HG02840 (cell line): ENCODE measurements at regions not wholly inside any gene's neighbourhood (a gene's known extent, or its start where the extent isn't known, plus 50 kb on each side); places are given as distances from the start of the nearest gene placed in this dataset.

Experiments used
- ATAC-seq: cut with Tn5 transposase; IDR thresholded peaks from one replicate; pipeline ENCODE4 v1.9.1; 2021; ENCODE audit warnings: mild to moderate bottlenecking, moderate library complexity, moderate number of reproducible peaks; ENCODE audit not compliant: unreplicated experiment, low FRiP score

DNA sequence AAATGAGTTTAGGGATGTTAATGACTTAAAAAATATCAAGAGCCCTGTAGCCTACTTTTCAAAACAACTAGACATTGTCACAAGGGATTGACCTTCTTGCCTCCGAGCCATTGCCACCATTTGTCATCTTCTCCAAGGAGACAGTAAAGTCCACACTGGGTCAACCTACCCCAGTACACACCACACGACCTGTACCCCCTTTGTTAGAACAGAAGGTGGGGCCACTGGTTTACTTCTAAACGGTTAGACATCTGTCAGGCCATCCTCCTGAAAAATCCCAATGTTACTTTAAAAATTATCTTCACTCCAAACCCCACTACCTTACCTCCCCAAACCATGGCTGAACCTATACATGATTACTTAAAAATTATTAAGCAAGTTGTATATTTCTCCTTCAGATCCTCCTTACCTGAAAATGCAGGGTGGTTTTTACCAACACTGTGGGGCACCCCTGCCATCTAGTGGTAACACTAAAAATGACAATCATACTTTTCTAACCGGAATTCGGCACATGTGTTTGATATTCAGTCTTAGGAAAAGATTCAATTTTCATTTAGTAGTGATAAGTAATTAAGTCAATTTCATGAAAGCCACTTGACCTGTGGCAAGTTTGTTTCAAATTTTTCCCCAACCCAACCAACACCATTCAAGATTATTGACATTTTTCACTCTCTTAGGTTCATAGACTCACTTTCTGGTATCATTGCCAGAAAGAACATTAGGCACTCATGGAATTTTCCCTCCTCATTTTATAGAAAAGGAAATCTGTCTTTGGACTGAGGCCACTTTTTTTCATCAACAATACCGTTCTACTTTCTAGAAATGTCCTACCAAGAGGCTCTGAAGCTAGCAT is 265.3 kb upstream of the PKDCC start:
- no peak for ATAC-seq

DNA sequence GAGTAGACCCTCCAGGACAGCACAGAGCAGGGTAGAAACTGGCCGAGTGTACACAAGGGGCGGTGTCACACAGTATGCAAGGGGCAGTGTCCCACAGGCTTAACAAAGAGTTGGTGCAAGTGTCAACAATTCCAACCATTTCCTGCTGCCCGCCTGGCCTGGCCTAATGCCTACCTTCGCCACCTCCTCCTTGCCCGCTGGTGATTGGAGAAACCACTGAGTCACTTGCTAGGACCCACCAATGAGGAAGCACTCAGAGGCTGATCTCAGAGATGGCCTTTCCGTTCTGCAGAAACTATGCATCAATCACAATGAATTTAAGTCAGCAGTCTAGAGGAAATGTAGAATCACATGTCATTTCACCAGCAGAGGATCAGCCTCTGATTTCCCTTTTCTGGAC is 263.3 kb upstream of the PKDCC start:
- no peak for ATAC-seq

DNA sequence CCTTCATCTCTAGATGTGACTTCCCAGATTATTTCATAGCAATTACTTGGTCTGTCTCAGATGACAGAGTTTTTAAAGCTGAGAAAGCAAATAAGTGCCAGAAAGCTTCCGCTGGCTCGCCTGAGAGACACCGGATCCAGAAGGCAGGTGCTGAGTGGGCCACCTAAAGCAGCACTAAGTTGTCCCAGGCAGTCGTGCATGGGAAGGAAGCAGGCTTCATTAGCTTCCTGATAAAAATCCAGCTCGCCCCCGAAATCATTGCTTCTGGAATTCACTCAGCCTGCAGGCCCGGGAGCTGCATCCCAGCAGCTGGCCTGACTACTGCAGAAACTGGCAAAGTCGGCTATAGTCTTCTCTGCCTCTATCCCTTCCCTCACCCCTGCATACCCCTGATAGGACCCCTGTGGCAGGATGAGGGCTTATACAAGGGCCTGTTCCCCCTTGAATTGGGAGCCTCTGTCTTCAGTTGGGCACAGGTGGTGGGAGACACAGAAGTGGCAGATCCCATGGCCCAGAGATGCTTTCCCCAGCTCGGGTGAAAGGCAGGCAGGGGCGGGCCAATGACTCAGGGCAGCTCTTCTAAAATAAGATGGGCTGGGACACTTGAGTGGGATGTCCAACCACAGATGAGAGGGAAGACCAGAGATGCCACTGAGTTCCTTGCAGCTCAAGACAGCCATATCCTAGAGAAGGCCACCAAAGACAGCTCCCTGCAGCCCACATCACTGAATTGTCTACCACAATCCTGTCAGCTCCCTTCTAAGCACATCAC is 262.4 kb upstream of the PKDCC start:
- no peak for ATAC-seq

DNA sequence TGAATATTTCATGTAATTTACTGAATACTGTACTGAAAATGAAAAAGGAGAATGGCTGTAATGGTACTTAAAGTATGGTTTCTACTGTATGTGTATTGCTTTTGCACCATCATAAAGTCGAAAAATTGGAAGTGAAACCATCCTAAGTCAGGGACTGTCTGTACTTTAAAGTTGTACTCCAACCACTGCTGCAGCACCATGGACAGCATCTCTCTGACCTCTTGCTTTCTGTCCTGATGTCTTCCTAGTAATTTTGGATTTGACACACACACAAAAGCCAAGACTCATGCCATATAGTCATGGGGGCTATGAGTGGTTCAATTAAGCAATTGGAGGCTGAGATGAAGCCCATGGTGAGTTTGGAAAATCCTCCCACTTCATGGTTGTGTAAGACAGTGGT is 256.3 kb upstream of the PKDCC start:
- no peak for ATAC-seq

DNA sequence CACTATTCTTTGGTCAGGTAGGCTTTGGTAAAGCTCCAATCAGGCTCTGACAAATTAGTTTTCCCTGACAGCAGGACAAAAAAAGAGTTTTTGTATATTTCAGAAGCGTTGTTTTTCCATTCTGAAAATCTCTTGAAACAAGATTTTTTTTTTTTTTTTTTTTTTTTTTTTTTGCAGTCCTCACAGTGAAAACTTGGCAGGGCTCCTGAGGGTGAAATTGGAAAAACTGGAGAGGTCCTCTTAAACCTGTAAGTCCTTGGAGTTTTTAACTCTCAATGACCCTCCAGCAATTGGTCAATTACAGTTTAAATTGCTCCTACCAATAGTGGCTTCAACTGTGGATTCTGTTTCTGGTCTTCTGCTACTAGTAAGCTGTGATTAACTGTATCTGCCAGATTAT is 244.5 kb upstream of the PKDCC start:
- no peak for ATAC-seq

DNA sequence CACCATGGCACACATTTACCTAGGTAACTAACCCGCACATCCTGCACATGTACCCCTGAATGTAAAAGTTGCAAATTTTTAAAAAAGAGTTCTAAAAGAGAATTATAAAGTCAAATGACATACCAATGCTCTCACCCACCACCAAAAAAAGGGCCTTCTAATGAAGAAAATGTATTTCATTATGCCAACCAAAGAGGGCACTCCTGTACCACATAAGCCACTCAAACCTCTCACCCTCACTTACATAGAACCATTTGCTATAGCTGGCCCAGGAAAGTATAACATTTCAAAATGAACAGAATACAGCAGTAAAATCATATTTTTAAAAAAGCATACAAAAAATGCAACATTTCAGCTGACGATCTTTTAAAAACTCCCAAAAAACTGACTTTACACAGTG is 241.5 kb upstream of the PKDCC start:
- no peak for ATAC-seq

DNA sequence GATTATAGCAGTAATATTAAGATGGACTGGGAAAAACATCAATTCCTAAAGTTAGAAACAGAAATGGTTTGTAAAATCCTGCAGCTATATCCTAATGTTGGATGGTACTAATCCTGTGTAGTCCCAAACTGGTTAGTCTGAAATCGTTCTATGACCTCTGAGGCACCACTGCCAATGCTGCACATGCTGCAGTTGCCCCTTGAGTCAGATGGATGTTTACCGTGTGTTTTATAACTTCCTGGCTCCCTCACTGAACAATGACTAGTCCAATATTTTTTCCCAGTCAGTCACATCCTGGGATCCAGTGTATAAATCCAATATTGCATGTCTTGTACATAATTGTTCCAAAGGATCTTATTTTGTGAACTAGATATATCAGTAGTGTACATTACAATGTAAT is 226.7 kb upstream of the PKDCC start:
- no peak for ATAC-seq

DNA sequence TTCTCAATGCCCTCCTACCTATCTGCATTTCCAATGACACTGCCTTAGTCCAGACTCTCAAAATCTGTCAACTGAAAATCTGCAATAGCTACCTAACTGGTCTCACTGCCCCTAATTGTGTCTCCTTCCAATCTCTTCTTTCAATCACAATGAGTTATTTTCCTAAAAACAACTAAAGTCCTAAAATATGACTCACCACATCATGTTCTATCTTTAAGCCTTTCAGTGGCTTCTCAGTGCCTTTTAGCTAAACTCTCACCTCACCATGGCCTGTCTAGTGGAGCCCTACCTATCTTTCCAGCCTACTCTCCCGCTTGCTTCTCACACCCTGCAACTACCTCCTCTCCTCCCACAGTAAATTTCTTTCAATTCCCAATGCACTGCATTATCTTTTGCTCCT is 220.9 kb upstream of the PKDCC start:
- ATAC-seq: no peak

DNA sequence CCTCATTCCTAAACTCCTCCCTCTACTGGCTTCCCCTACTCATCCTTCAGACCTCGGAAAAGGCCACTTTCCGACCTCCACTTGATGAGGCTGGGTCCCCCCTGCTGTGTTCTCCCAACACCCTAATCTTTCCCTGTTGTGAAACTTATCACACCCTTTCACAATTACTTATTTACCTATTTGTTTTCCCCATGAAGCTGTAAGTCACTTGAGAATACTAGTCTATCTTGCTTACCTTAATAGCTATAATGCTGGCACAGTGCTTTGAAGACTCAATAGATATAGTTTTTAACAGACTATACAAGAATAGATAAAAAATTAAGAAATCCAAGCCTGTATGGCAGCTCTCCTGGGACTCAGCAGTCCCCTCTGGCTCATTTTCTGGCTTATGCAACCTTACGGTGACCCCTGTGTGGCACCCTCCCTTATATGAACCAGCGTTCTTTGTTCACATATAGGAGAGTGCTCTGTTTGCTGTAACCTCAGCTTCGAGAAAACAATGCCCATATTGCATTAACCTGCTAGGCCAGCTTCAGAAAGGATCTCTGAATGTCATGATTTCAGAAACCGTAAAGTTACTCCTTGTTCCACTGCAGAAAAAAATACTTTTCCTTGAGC is 220.4 kb upstream of the PKDCC start:
- ATAC-seq: no peak

DNA sequence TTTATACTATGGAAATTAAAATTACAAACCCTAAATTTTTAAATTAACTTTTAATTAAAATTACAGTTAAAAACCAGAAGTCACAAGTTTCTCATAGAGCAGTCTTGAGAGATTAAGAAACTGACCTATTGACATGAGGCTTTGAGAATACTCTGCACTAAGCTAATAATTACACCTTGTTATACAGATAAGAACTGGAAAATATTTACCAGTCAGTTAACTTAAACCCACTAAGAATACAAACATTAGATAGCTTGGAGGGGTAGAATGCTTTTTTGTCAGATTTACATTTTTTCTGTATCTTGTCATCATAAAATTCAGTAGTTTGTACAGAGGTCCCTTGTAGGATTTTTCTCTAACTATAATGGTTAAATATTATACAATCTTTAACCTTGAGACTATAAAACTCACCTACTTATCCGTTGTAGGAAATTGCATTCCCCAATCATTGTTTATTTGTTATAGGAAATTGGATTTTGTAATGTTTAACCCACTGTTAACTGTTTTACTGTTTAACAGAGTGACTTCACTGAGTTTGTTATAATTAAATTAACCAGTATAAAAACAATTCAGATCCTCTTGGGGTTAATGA is 219.7 kb upstream of the PKDCC start:
- ATAC-seq: no peak

DNA sequence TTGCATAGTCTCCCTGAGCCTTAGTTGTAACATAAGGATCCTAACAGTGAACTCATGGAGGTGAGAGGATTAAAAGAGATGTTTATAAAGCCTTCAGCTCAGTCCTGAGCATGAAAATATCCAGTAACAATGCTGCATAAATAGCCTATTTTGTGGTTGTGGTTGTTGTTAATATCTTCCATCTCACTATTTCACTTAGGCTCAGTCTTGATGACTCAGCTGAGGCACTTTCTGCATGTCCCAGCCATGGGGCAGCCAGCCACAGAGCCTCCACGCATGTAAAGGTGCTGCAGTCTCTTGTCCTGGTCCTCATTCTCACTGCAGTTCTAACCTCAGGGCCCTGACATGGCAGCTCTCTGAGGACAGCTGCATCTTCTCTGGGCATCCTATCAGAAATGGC is 218.8 kb upstream of the PKDCC start:
- no peak for ATAC-seq

DNA sequence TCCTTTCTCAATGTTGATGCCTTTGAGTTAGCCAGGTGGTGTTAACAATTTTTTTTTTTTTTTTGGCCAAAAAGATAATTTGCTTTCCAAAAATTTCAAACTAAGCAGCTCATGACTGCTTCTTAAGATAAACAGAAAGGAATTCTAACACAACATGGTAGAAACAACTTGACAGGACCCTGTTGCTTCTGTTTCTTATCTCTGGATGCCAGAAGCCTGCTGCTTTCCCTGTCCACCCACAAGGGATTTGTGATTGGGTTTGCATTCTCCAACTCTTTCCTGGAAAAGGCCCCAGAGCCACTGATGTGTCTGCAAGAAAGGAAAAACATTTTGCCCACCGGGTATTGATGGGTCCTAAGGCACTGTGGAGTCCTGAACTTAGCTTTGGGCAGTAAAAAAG is 217.2 kb upstream of the PKDCC start:
- ATAC-seq: no peak

DNA sequence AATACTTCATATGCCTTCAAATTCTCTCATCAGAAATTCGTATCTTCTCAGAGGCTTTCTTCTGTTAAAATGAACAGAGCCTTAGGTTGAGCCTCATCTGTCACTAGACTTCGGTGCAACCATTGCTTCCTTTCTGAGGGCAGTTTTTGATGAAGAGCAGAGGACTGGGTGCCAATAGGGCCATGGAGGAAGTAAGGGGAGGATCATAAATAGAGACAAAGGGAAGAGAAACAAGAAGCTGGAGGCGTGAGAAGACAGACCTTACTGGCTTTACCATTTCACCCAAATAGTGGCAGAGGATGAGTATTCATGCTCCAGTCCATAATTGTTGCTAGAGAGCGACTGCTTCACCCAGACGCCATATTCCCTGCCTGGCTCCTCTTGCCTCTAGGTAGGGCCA is 215.6 kb upstream of the PKDCC start:
- ATAC-seq: no peak

DNA sequence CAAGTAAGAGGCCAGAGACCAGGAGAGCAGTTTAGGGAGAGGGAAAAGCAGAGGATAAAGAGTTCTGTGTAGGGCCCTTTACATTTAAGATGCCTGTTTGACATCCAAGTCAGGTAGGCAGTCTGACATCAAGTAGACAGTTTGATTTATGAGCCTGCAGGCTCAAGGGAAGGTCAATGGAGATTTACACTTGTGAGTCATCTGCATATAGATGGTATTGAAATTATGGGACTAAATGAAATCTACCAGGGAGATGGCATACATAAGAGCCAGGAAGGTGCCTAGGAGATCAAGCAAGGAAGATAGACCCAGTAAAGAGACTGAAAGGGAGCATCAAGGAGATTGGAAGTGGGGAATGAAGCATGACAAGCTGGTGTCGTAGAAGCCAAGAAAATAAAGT is 212.4 kb upstream of the PKDCC start:
- ATAC-seq: no peak

DNA sequence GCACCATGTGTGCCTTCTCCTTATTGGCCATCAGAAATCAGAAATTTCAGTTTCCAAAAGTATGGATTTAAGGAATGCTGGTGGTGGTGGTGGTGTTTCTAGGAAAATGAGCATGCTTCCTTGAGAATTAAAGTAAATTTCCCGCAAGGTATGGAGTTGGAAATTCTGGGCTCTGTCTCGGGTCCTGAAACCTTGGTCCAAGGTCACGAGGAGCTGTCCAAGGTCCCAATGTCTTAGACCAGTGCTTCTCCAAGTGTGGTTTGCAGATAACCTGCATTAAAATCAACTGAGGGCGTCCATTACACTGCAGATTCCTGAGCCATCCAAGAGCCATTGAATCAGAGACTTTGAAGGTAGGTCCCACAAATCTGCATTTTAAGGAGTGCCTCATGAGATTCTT is 210.9 kb upstream of the PKDCC start:
- no peak for ATAC-seq

DNA sequence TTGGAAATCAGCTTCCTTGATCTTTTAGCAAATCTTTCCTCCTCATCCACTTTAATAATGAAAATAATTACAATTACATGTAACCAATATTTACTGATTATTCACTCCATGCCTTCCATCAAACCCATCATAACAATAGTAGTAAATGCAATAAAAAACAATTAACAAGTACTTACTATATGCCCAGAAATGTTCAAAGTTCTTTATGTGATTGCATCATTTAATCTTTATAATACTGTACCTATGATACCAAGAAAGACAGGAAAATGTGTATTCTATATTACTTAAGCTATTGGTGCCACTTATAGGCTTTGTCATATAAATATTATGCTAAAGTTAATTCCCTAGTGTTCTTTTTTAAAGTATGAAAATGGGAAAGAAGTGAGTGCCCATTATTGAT is 210.2 kb upstream of the PKDCC start:
- no peak for ATAC-seq

DNA sequence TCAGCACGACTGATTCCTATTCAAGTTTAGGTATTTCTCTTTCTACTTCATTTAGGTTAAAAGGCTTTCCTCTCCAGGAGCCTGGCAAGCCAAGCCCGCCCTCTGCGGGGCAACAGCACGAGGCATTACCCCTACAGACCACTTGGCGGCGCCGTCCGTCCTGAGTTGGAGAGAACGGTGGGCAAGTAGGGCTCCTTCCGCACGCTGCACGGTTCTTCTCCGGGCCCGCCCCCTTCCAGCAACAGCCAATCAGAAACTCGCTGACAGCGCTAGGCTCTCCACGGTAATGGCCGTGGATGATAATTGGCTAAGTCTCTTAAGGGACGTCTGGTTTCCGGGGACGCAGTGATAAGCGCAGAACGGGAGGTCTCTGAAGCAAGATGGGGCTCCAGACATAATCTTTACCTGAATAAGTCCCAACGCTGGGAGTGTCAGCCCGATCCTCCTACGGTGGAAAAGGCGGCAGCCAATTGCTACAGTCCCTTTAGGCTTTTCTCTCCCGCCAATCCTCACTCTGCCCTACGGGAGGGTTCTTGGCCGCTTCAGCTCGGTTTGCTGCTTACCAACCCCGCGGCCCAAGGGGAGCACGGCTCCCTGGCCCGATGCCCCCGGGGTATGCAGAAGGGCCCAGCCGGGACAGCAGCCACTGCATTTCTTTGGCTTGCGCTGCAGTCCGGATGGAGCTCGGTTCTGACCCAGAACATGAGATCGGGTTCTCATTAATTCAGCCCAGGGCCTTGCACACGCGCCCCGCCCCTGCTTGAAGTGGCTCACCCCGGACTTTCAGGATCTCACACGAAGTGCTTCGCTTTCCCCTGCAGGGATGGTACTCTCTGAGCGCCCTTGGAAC is 206.9 kb upstream of the PKDCC start:
- peak; percentile 100 for ATAC-seq

DNA sequence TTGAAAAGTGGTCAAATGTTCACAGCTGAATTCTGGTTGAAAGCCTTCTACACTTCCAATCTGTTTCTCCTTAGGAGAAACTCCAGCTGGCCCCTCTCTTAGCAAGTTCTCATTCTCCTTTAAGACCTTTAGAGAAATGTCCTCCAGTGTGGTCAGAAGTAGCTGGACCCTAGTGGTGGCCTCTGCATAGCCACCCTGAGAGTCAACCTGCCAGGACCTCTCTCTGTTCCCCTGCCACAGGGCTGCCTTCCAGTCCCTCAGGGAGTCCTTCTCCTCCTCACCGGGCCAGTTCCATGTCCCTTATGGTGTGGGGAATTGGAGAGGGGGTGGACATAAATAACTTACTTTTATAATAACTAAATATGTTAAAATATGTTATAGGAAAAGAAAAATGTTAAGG is 200.9 kb upstream of the PKDCC start:
- no peak for ATAC-seq

DNA sequence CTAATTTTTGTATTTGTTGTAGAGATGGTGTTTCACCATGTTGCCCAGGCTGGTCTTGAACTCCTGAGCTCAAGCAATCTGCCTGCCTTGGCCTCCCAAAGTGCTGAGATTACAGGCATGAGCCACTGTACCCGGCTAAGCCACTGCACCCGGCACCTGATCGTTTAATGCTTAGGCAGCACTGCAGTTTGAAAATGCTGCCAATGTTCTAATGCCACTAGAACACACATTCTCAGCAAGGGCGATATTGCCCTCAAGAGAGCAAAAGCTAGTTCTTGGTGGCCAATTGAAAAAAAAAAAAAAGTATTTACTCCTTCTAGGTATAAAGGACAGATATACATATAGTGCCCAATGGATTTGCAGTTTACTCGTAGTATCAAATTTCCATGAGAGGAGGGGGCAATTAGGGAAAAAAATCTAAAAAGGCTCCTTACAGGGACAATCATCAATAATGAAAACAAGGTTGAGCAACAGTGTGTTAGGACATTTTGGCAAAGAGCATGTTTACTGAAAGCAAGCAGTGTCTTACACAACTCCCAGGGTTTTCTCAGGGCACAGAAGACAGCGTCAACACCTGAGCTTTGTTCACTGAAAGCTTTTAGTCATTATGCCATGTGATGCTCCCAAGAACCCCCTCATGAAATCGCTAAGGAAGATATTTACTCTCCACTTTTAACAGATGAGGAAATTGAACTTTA is 199.9 kb upstream of the PKDCC start:
- ATAC-seq: no peak

DNA sequence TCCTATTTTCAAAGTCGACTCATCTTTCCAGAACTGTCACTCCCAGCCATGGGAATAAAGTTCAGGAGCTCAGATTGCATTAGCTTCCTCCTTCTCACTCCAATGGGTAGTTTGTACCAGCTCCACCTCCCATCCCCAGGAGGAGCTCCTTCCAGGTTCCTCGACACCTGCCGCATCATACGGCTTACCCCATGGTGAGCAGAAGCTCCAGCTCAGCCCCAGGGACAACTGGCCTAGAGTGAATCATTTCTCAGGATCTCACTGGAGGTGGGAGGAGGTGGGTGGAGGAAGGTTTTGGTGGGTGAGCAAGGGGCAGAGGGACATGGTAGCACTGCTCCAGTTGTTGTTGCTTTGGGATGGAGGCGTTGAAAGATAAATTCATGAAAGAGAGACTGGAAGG is 196.3 kb upstream of the PKDCC start:
- ATAC-seq: no peak
